SK-N-MC (cell line): ENCODE measurements at regions not wholly inside any gene's neighbourhood (a gene's known extent, or its start where the extent isn't known, plus 50 kb on each side); places are given as distances from the start of the nearest gene placed in this dataset.

Experiments
- EZH2 ChIP-seq: fragments of 200-600 bp; sonication (generic); IDR thresholded peaks from one replicate; pipeline ENCODE4 v1.6.1; 2017; ENCODE audit warnings: antibody characterized with exemption
- FOXP2 ChIP-seq: optimal IDR thresholded peaks from 2 replicates; pipeline ENCODE3; 2011; ENCODE audit warnings: mild to moderate bottlenecking, moderate library complexity; ENCODE audit not compliant: insufficient read depth; ENCODE audit errors: extremely low read length, control extremely low read depth
- POLR2AphosphoS5 ChIP-seq: IDR thresholded peaks from 2 replicates; pipeline ENCODE4 v1.6.1; 2012; ENCODE audit warnings: mild to moderate bottlenecking, low read depth, low read length, borderline replicate concordance

- TF ChIP-seq FOXP2, result no peak
- TF ChIP-seq POLR2AphosphoS5, result no peak
- TF ChIP-seq EZH2, result no peak
Measured at GRCh38 chr2:85959826-85960225, 71.0 kb upstream of the ST3GAL5 start.
